Body of pancreas (tissue), 4 donors: ENCODE measurements at regions not wholly inside any gene's neighbourhood (a gene's known extent, or its start where the extent isn't known, plus 50 kb on each side); places are given as distances from the start of the nearest gene placed in this dataset.

ENCODE experiments used
- CTCF ChIP-seq, 7 experiments: fragments of 450-650 bp in 4 of 7; fragments of 200-600 bp in 3 of 7; sonication (generic) in 3 of 7; IDR thresholded peaks; one replicate each; pipeline ENCODE4 v1.5.1; 2016 to 2019; ENCODE audit warnings: antibody characterized with exemption in 7 of 7
- POLR2A ChIP-seq, 3 donors: fragments of 450-650 bp; IDR thresholded peaks; one replicate each; pipeline ENCODE4 v1.6.1; 2016; ENCODE audit warnings: antibody characterized with exemption in 3 of 3, mild to moderate bottlenecking in 2 of 3

GRCh38 chr1:29516063-29516820 lies 279.9 kb downstream of the PTPRU start:
- TF ChIP-seq CTCF (IDR thresholded peaks at IDR 0.05) (no peak), POLR2A (IDR thresholded peaks at IDR 0.05) (no peak)
